PC-9 (cell line): ENCODE measurements at regions not wholly inside any gene's neighbourhood (a gene's known extent, or its start where the extent isn't known, plus 50 kb on each side); places are given as distances from the start of the nearest gene placed in this dataset.

ENCODE experiments used
- BruUV-seq: library from RNA; stranded (reverse); fragments of 400-500 nt; replicated peaks from 2 replicates; lab custom pipeline; 2021; lab: Mats Ljungman, UMichigan
- CTCF ChIA-PET: fragments of 300-600 bp; sonication (Branson Sonifier 250); formaldehyde crosslinking; loops from one replicate; lab custom pipeline; 2022; ENCODE audit warnings: antibody characterized with exemption; lab: Charles Lee
- POLR2A ChIA-PET: fragments of 300-600 bp; sonication (Branson Sonifier 250); formaldehyde crosslinking; loops from one replicate; lab custom pipeline; 2022; ENCODE audit warnings: antibody characterized with exemption; ENCODE audit not compliant: unreplicated experiment; lab: Charles Lee
- DNase-seq, 2 experiments: peaks; one replicate each; pipeline versions ENCODE4 v3.0.0 to v3.0.0-alpha.2; 2015 to 2022; ENCODE audit warnings: mixed read lengths in 1 of 2
- H2AFZ ChIP-seq: fragments of 200-600 bp; sonication (generic); 2 replicates; pipeline ENCODE4 v1.8.1; 2017; ENCODE audit warnings: antibody characterized with exemption
- H3F3A ChIP-seq: fragments of 200-600 bp; sonication (generic); 2 replicates; pipeline ENCODE4 v1.8.1; 2017; ENCODE audit warnings: antibody characterized with exemption, mild to moderate bottlenecking, low read depth; ENCODE audit not compliant: insufficient read depth
- H3K27ac ChIP-seq: fragments of 200-600 bp; sonication (generic); 2 replicates; pipeline ENCODE4 v1.6.1; 2016; ENCODE audit warnings: mixed run types
- H3K27me3 ChIP-seq: fragments of 200-600 bp; sonication (generic); 2 replicates; pipeline ENCODE4 v1.6.1; 2016; ENCODE audit warnings: low read depth, mixed run types; ENCODE audit not compliant: insufficient read depth
- H3K36me3 ChIP-seq: fragments of 200-600 bp; sonication (generic); 2 replicates; pipeline ENCODE4 v1.6.1; 2016; ENCODE audit warnings: low read depth, mixed run types
- H3K4me1 ChIP-seq: fragments of 200-600 bp; sonication (generic); replicated peaks from 2 replicates; pipeline ENCODE4 v1.6.1; 2016; ENCODE audit warnings: mixed run types; ENCODE audit not compliant: insufficient read depth
- H3K4me2 ChIP-seq: fragments of 200-600 bp; sonication (generic); 2 replicates; pipeline ENCODE4 v1.6.1; 2017; ENCODE audit warnings: mixed run types
- H3K4me3 ChIP-seq: fragments of 200-600 bp; sonication (generic); 2 replicates; pipeline ENCODE4 v1.6.1; 2016; ENCODE audit warnings: mixed run types
- H3K79me2 ChIP-seq: fragments of 200-600 bp; sonication (generic); 2 replicates; pipeline ENCODE4 v1.6.1; 2017; ENCODE audit warnings: low read depth, mixed run types
- H3K9me2 ChIP-seq: fragments of 200-600 bp; sonication (generic); 2 replicates; pipeline ENCODE4 v1.8.1; 2017; ENCODE audit warnings: mild to moderate bottlenecking; ENCODE audit not compliant: insufficient read depth
- H3K9me3 ChIP-seq: fragments of 200-600 bp; sonication (generic); 2 replicates; pipeline ENCODE4 v1.8.1; 2016; ENCODE audit warnings: low read depth; ENCODE audit not compliant: insufficient read depth
- H4K20me1 ChIP-seq: fragments of 200-600 bp; sonication (generic); 2 replicates; pipeline ENCODE4 v1.8.1; 2017; ENCODE audit not compliant: insufficient read depth
- CTCF ChIP-seq: fragments of 200-600 bp; sonication (generic); conservative IDR thresholded peaks from 2 replicates; pipeline ENCODE4 v1.6.1; 2017; ENCODE audit warnings: mixed run types, antibody characterized with exemption, mild to moderate bottlenecking, moderate library complexity
- EZH2 ChIP-seq: fragments of 200-600 bp; sonication (generic); IDR thresholded peaks from 2 replicates; pipeline ENCODE4 v1.8.0; 2017; ENCODE audit warnings: antibody characterized with exemption, low read depth
- intact Hi-C: fragments of 100-400 bp; cut with micrococcal nuclease; formaldehyde crosslinking; loops from one replicate; pipeline ENCODE4 v1.10.0; 2022; ENCODE audit not compliant: unreplicated experiment

DNA sequence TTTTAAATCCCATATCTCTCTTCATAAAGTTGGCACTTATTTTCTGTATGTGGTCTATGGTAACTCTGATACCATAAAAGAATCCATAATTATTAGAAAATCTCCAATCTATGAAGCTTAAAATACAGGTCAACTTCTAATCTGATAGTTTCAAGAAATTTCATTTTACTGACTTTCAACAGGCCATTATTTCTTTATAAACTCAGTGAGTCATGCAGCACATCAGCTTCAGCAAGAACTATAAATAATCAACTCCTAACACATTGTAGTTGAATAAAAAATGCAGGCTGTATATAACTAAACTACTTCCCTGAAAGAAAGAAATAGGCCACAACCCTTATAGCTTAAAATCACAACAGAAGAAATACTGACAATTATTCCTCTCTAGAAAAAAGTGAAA lies 204.3 kb upstream of the CCDC150 start:
- no peak for DNase-seq
- H3K9me2 ChIP-seq: no peaks in the 10 kb centered on the region
- intact Hi-C loops: no loop called here
- no peak overlapping the region for H2AFZ ChIP-seq
- H3K4me2 ChIP-seq: no peak overlapping the region
- H3K27ac ChIP-seq: no peak overlapping the region
- no peaks in the 10 kb centered on the region for H3K4me1 ChIP-seq
- H3F3A ChIP-seq: no peaks in the 10 kb centered on the region
- TF ChIP-seq CTCF: no peak
- no TSS peak for BruUV-seq
- H3K9me3 ChIP-seq: no peaks in the 10 kb centered on the region
- no peaks in the 10 kb centered on the region for H4K20me1 ChIP-seq
- no peaks in the 10 kb centered on the region for H3K79me2 ChIP-seq
- CTCF ChIA-PET: no interaction called here
- no peak overlapping the region for H3K4me3 ChIP-seq
- POLR2A ChIA-PET: no interaction called here
- H3K27me3 ChIP-seq: no peaks in the 10 kb centered on the region
- H3K36me3 ChIP-seq: no peaks in the 10 kb centered on the region

DNA sequence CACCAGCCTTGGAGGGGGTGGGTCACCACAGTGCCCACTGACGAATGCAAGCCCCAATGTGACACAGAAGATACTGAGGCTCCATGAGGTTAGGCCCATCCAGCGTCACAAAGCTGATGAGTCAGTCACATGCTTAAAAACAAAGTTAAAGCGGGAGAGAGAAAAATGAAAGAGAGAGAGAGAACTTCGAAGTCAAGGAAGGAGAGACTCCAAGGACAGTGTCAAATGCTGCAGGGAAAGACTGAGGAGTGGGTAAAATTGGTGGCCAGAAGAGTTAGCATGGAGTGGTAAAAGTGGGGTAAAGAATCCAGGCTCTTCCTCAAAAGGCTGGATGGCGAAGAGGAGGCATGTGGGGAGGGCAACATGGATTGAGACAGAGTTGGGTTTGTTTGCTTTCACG lies 201.9 kb upstream of the CCDC150 start:
- POLR2A ChIA-PET: no interaction called here
- CTCF ChIA-PET: no interaction called here

GRCh38 chr2:196439760-196440159 lies 199.8 kb upstream of the CCDC150 start:
- CTCF ChIA-PET: no interaction called here
- TF ChIP-seq EZH2: no peak
- TF ChIP-seq CTCF: no peak
- no peak for DNase-seq
- Histone ChIP-seq H3K9me3 (no peaks in the 10 kb centered on the region), H3K27me3 (no peaks in the 10 kb centered on the region), H3K4me1 (no peaks in the 10 kb centered on the region), H4K20me1 (no peaks in the 10 kb centered on the region), H3F3A (no peaks in the 10 kb centered on the region), H3K36me3 (no peaks in the 10 kb centered on the region), H3K27ac (no peak overlapping the region), H3K4me3 (no peak overlapping the region), H3K9me2 (no peaks in the 10 kb centered on the region), H2AFZ (no peak overlapping the region), H3K79me2 (no peaks in the 10 kb centered on the region), H3K4me2 (no peak overlapping the region)
- no TSS peak for BruUV-seq
- POLR2A ChIA-PET: no interaction called here
- intact Hi-C loops: no loop called here

More for the DNA sequence above, 201.9 kb upstream of the CCDC150 start:
- Histone ChIP-seq H3K27me3 (no peaks in the 10 kb centered on the region), H3K27ac (no peak overlapping the region), H4K20me1 (no peaks in the 10 kb centered on the region), H3K4me3 (no peak overlapping the region), H3K9me3 (no peaks in the 10 kb centered on the region), H2AFZ (no peak overlapping the region), H3K36me3 (no peaks in the 10 kb centered on the region), H3K9me2 (no peaks in the 10 kb centered on the region), H3F3A (no peaks in the 10 kb centered on the region), H3K4me1 (no peaks in the 10 kb centered on the region), H3K4me2 (no peak overlapping the region), H3K79me2 (no peaks in the 10 kb centered on the region)
- intact Hi-C loops: no loop called here
- no TSS peak for BruUV-seq
- TF ChIP-seq CTCF: no peak
- no peak for TF ChIP-seq EZH2
- no peak for DNase-seq
